K562 (cell line): ENCODE measurements at regions not wholly inside any gene's neighbourhood (a gene's known extent, or its start where the extent isn't known, plus 50 kb on each side); places are given as distances from the start of the nearest gene placed in this dataset.
A peak's percentile ranks its signal among the peaks of the same experiment; 100 is the strongest.

Source experiments
- ATAC-seq: fragments of 200-7000 bp; cut with Tn5 transposase; 3 replicates; pipeline ENCODE4 v1.9.1; 2020; ENCODE audit warnings: moderate library complexity
- BruUV-seq: library from RNA; stranded (reverse); fragments of 400-500 nt; replicated peaks from 2 replicates; lab custom pipeline; 2021; lab: Mats Ljungman, UMichigan
- CTCF ChIA-PET: fragments of 300-600 bp; formaldehyde crosslinking; extraction: SDS; loops from one replicate; lab custom pipeline; 2021; ENCODE audit warnings: low intra/inter-chr PET ratio; lab: Yijun Ruan, JAX
- POLR2A ChIA-PET: fragments of 300-600, 350-650 bp; sonication (Branson Sonifier 250); formaldehyde crosslinking; extraction: SDS; loops from one replicate; lab custom pipeline; 2021; ENCODE audit warnings: antibody characterized with exemption, inconsistent platforms; lab: Yijun Ruan, JAX
- DNase-seq, 4 experiments: peaks; one replicate each; pipeline versions ENCODE4 v3.0.0 to v3.0.0-alpha.2; 2011 to 2018; ENCODE audit warnings: low spot score in 3 of 4, mixed read lengths in 3 of 4; ENCODE audit errors: extremely low read depth in 1 of 4
- FAIRE-seq: peaks from 2 replicates; lab custom pipeline; 2011; peaks lifted over from hg19 to GRCh38; lab: Jason Lieb, UNC
- H2AFZ ChIP-seq: 2 replicates; pipeline ENCODE4 v1.6.0; 2011; ENCODE audit warnings: low read depth, low read length, control low read depth, inconsistent platforms
- H3K27ac ChIP-seq: fragments of 200-600 bp; 3 replicates; pipeline ENCODE4 v1.8.0; 2011; ENCODE audit warnings: low read depth, mild to moderate bottlenecking, control low read depth, inconsistent platforms, low read length, moderate library complexity, mixed read lengths; ENCODE audit errors: extremely low read depth
- H3K27me3 ChIP-seq, 2 experiments: fragments of 300-600 bp in 1 of 2; 2 replicates in 1 of 2; 3 replicates in 1 of 2; pipeline versions ENCODE4 v1.6.0 to v1.8.0; 2011; ENCODE audit warnings: inconsistent platforms in 2 of 2, low read length in 2 of 2, mild to moderate bottlenecking in 1 of 2, mixed read lengths in 1 of 2, moderate library complexity in 1 of 2; ENCODE audit not compliant: control insufficient read depth in 2 of 2, insufficient read depth in 2 of 2
- H3K36me3 ChIP-seq: fragments of 300-600 bp; 3 replicates; pipeline ENCODE4 v1.8.0; 2011; ENCODE audit warnings: mild to moderate bottlenecking, low read length, inconsistent platforms; ENCODE audit not compliant: control insufficient read depth, insufficient read depth
- H3K4me1 ChIP-seq, 2 experiments: fragments of 200-600 bp in 1 of 2; replicated peaks in 1 of 2; 2 replicates in 1 of 2; 3 replicates in 1 of 2; pipeline versions ENCODE4 v1.5.1 to v1.8.0; 2011; ENCODE audit warnings: inconsistent platforms in 2 of 2, low read length in 2 of 2, mild to moderate bottlenecking in 1 of 2, mixed read lengths in 1 of 2, moderate library complexity in 1 of 2; ENCODE audit not compliant: control insufficient read depth in 2 of 2, insufficient read depth in 2 of 2
- H3K4me2 ChIP-seq: 2 replicates; pipeline ENCODE4 v1.6.1; 2011; ENCODE audit warnings: low read length, control low read depth, inconsistent platforms, mixed read lengths; ENCODE audit not compliant: insufficient read depth
- H3K4me3 ChIP-seq: fragments of 200-600 bp; sonication (generic), shearing (Covaris generic); 2 replicates; pipeline ENCODE4 v1.5.1; 2016; ENCODE audit warnings: control low read depth, inconsistent platforms
- H3K79me2 ChIP-seq: fragments of 200-600 bp; 3 replicates; pipeline ENCODE4 v1.8.0; 2011; ENCODE audit warnings: low read length, inconsistent platforms; ENCODE audit not compliant: control insufficient read depth, insufficient read depth
- H3K9ac ChIP-seq, 2 experiments: 2 replicates each; pipeline versions ENCODE4 v1.6.0 to v1.6.1; 2011; ENCODE audit warnings: low read depth in 2 of 2, low read length in 2 of 2, control low read depth in 1 of 2, inconsistent platforms in 1 of 2, mild to moderate bottlenecking in 1 of 2, mixed read lengths in 1 of 2; ENCODE audit not compliant: insufficient read depth in 1 of 2
- H3K9me1 ChIP-seq: one replicate; pipeline ENCODE4 v1.6.0; 2011; ENCODE audit warnings: inconsistent platforms, mild to moderate bottlenecking, low read length, moderate library complexity; ENCODE audit not compliant: control insufficient read depth, insufficient read depth
- H3K9me3 ChIP-seq: replicated peaks from 2 replicates; pipeline ENCODE4 v1.5.1; 2011; ENCODE audit warnings: low read depth, low read length, inconsistent platforms; ENCODE audit not compliant: control insufficient read depth, insufficient read depth
- H4K20me1 ChIP-seq: replicated peaks from 2 replicates; pipeline ENCODE4 v1.6.1; 2011; ENCODE audit warnings: low read length, inconsistent platforms, mixed read lengths; ENCODE audit not compliant: control insufficient read depth, insufficient read depth
- CBX3 ChIP-seq, 2 experiments: IDR thresholded peaks; 1 replicate in 1 of 2; 2 replicates in 1 of 2; pipeline ENCODE4 v1.6.1; 2012; ENCODE audit warnings: inconsistent platforms in 2 of 2, low read length in 2 of 2, borderline replicate concordance in 1 of 2, control low read depth in 1 of 2
- KLF1 ChIP-seq: fragments of 450-650 bp; IDR thresholded peaks from 2 replicates; pipeline ENCODE4 v1.6.1; 2016; ENCODE audit warnings: missing genetic modification characterization, missing compliant biosample characterization
- NCOA2 ChIP-seq, 2 experiments: fragments of 450-650 bp; IDR thresholded peaks; 2 replicates each; pipeline ENCODE4 v1.6.1; 2018; ENCODE audit warnings: mild to moderate bottlenecking in 2 of 2, moderate library complexity in 1 of 2; ENCODE audit not compliant: partially characterized antibody in 2 of 2
- SMAD2 ChIP-seq: fragments of 150-350 bp; IDR thresholded peaks from 2 replicates; pipeline ENCODE4 v1.6.1; 2014; ENCODE audit warnings: low read depth, mild to moderate bottlenecking, low read length
- STAT6 ChIP-seq: sonication (generic); formaldehyde crosslinking; IDR thresholded peaks from 2 replicates; pipeline ENCODE4 v1.8.1; 2023; ENCODE audit warnings: mild to moderate bottlenecking, missing genetic modification reagents
- TBP ChIP-seq: optimal IDR thresholded peaks from 2 replicates; pipeline ENCODE3; 2011; ENCODE audit warnings: low read depth, low read length, improper control_type of control experiment
- ZNF408 ChIP-seq: fragments of 250-450 bp; sonication (Bioruptor Pico); IDR thresholded peaks from 2 replicates; pipeline ENCODE4 v1.4.0; 2020; ENCODE audit warnings: low read depth, mild to moderate bottlenecking, moderate library complexity
- ZNF512 ChIP-seq: IDR thresholded peaks from 2 replicates; pipeline ENCODE4 v1.6.1; 2016; ENCODE audit warnings: missing genetic modification characterization, missing compliant biosample characterization
- ZNF644 ChIP-seq: fragments of 200-800 bp; sonication (Bioruptor generic); IDR thresholded peaks from 2 replicates; pipeline ENCODE4 v1.6.1; 2016; ENCODE audit warnings: low read depth, missing genetic modification characterization, missing compliant biosample characterization
- ZNF76 ChIP-seq: fragments of 250-450 bp; sonication (Bioruptor Pico); IDR thresholded peaks from 2 replicates; pipeline ENCODE4 v1.4.0; 2020; ENCODE audit warnings: mild to moderate bottlenecking, moderate library complexity, borderline replicate concordance
- ZSCAN32 ChIP-seq: fragments of 450-650 bp; formaldehyde crosslinking; IDR thresholded peaks from 2 replicates; pipeline ENCODE4 v1.4.0; 2020; ENCODE audit warnings: mild to moderate bottlenecking, moderate library complexity
- WGBS: fragments of 100-300 bp; shearing (Covaris generic); methylation state at CpG from one replicate; pipeline ENCODE4 v1.1.6; 2016; ENCODE audit warnings: low coverage, mixed read lengths; ENCODE audit not compliant: insufficient coverage; ENCODE audit errors: missing lambda C conversion rate; 5-methylcytosine and 5-hydroxymethylcytosine counted together
- in situ Hi-C: fragments of 300-500 bp; cut with MboI; formaldehyde crosslinking; loops from 4 replicates; pipeline ENCODE4 v1.15.0; 2018; ENCODE audit warnings: inconsistent platforms, mixed read lengths
- intact Hi-C: fragments of 100-400 bp; cut with micrococcal nuclease; formaldehyde crosslinking; loops from 2 replicates; pipeline ENCODE4 v1.14.2; 2022

GRCh38 chr3:14336749-14337598, 65.4 kb upstream of the SLC6A6 start (continued):
- TF ChIP-seq STAT6 (no peak), CBX3 (IDR thresholded peaks at IDR 0.05; ENCODE audit: borderline replicate concordance in 1 of 2, low read length in 2 of 2) (no peak), ZSCAN32 (CRISPR knock-in tag) (no peak), TBP (no peak), ZNF76 (CRISPR knock-in tag) (no peak)

GRCh38 chr3:14337828-14338227, 64.6 kb upstream of the SLC6A6 start:
- FAIRE-seq: peak; percentile 15
- Histone ChIP-seq H3K4me2 (no peak overlapping the region; the same call in 1 of the 2 replicates), H3K9me1 (no peaks in the 10 kb centered on the region), H3K4me3 (no peak overlapping the region), H3K36me3 (no peaks in the 10 kb centered on the region), H3K9ac (no peak overlapping the region; a peak in 1 of 4 replicates), H3K79me2 (no peaks in the 10 kb centered on the region), H4K20me1 (no peaks in the 10 kb centered on the region), H3K9me3 (no peaks in the 10 kb centered on the region), H3K27ac (no peak overlapping the region), H2AFZ (peak overlapping the region; percentile 73), H3K4me1 (peaks cover 7 to 12% of the 10 kb centered on the region in 2 experiments; a peak in 3 of 5 replicates), H3K27me3 (no peaks in the 10 kb centered on the region)
- DNase-seq: no peak
- intact Hi-C loops: no loop called here
- in situ Hi-C loops: no loop called here
- no TSS peak for BruUV-seq
- POLR2A ChIA-PET: interaction anchor here (0.5 to 1.2 kb wide), 4 partner anchors 12 to 159 kb away, joined by 3 to 4 read pairs (median 3); partner anchors contain the start of genes LSM3 and XPC
- 31% methylated on average over 6 of the region's 6 CpGs for WGBS
- no peak for ATAC-seq
- CTCF ChIA-PET: no interaction called here
- no peak for TF ChIP-seq ZNF512 (tag)
- TF ChIP-seq NCOA2 (IDR thresholded peaks at IDR 0.05; ENCODE audit: partially characterized antibody in 2 of 2): no peak
- no peak for TF ChIP-seq SMAD2
- TF ChIP-seq ZNF408 (CRISPR knock-in tag): no peak
- no peak for TF ChIP-seq ZNF644 (tag)
- TF ChIP-seq KLF1: no peak
